Mesenchymal stem cell (in vitro differentiated cells and primary cell): ENCODE measurements at regions not wholly inside any gene's neighbourhood (a gene's known extent, or its start where the extent isn't known, plus 50 kb on each side); places are given as distances from the start of the nearest gene placed in this dataset.
"Not testable (repeated sequence)": the region's sequence is repeated elsewhere in the genome, so short reads cannot be mapped to it uniquely, and the experiment has no call there.

ENCODE experiments used
- DNase-seq: peaks from one replicate; pipeline ENCODE4 v3.0.0-alpha.2; 2013
- H2AFZ ChIP-seq: one replicate; pipeline ENCODE4 v1.6.1; 2013; ENCODE audit warnings: low read depth, mild to moderate bottlenecking, control low read depth, inconsistent platforms, low read length, moderate library complexity
- H2AK5ac ChIP-seq: 2 replicates; pipeline ENCODE4 v1.6.1; 2013; ENCODE audit warnings: low read length, moderate library complexity, mild to moderate bottlenecking, inconsistent platforms; ENCODE audit not compliant: severe bottlenecking
- H2BK120ac ChIP-seq: one replicate; pipeline ENCODE4 v1.6.1; 2013; ENCODE audit warnings: low read depth, mild to moderate bottlenecking, inconsistent platforms, low read length, moderate library complexity
- H2BK12ac ChIP-seq, 2 experiments: one replicate each; pipeline ENCODE4 v1.6.1; 2013; ENCODE audit warnings: inconsistent platforms in 2 of 2, low read length in 2 of 2, mild to moderate bottlenecking in 2 of 2, moderate library complexity in 2 of 2, control low read depth in 1 of 2
- H2BK15ac ChIP-seq: one replicate; pipeline ENCODE4 v1.6.1; 2013; ENCODE audit warnings: mild to moderate bottlenecking, low read depth, inconsistent platforms; ENCODE audit not compliant: poor library complexity, severe bottlenecking
- H2BK5ac ChIP-seq: 2 replicates; pipeline ENCODE4 v1.6.1; 2013; ENCODE audit warnings: low read depth, mild to moderate bottlenecking, low read length, control low read depth, inconsistent platforms; ENCODE audit not compliant: poor library complexity, severe bottlenecking
- H3K14ac ChIP-seq, 2 experiments: one replicate each; pipeline ENCODE4 v1.6.1; 2013; ENCODE audit warnings: inconsistent platforms in 2 of 2, low read length in 2 of 2, control low read depth in 1 of 2, mild to moderate bottlenecking in 1 of 2, moderate library complexity in 1 of 2
- H3K18ac ChIP-seq, 2 experiments: one replicate each; pipeline ENCODE4 v1.6.1; 2013; ENCODE audit warnings: inconsistent platforms in 2 of 2, low read length in 2 of 2, control low read depth in 1 of 2, low read depth in 1 of 2, mild to moderate bottlenecking in 1 of 2
- H3K23ac ChIP-seq, 2 experiments: one replicate each; pipeline ENCODE4 v1.6.1; 2013; ENCODE audit warnings: inconsistent platforms in 2 of 2, low read length in 2 of 2, mild to moderate bottlenecking in 2 of 2, moderate library complexity in 2 of 2, control low read depth in 1 of 2
- H3K27ac ChIP-seq: 2 replicates; pipeline ENCODE4 v1.5.1; 2013; ENCODE audit warnings: mild to moderate bottlenecking, moderate library complexity, low read length, control low read depth, inconsistent platforms; ENCODE audit not compliant: poor library complexity, severe bottlenecking
- H3K27me3 ChIP-seq, 2 experiments: 2 replicates each; pipeline versions ENCODE4 v1.6.1 to v1.7.0; 2013; ENCODE audit warnings: low read length in 2 of 2, mild to moderate bottlenecking in 2 of 2, moderate library complexity in 2 of 2, control low read depth in 1 of 2, inconsistent platforms in 1 of 2; ENCODE audit not compliant: control insufficient read depth in 1 of 2, insufficient read depth in 1 of 2
- H3K36me3 ChIP-seq, 2 experiments: 2 replicates each; pipeline versions ENCODE4 v1.6.1 to v1.7.0; 2013; ENCODE audit warnings: low read length in 2 of 2, control low read depth in 1 of 2, inconsistent platforms in 1 of 2, low read depth in 1 of 2, mild to moderate bottlenecking in 1 of 2; ENCODE audit not compliant: insufficient read depth in 2 of 2, control insufficient read depth in 1 of 2
- H3K4ac ChIP-seq, 2 experiments: one replicate each; pipeline ENCODE4 v1.6.1; 2013; ENCODE audit warnings: inconsistent platforms in 2 of 2, low read length in 2 of 2, mild to moderate bottlenecking in 2 of 2, moderate library complexity in 2 of 2, control low read depth in 1 of 2, low read depth in 1 of 2
- H3K4me1 ChIP-seq: 2 replicates; pipeline ENCODE4 v1.6.1; 2013; ENCODE audit warnings: low read depth, low read length, control low read depth; ENCODE audit not compliant: control insufficient read depth, insufficient read depth
- H3K4me2 ChIP-seq: 2 replicates; pipeline ENCODE4 v1.6.1; 2013; ENCODE audit warnings: low read length, mild to moderate bottlenecking, inconsistent platforms; ENCODE audit not compliant: poor library complexity, severe bottlenecking
- H3K4me3 ChIP-seq, 2 experiments: 2 replicates each; pipeline versions ENCODE4 v1.5.1 to v1.7.0; 2013; ENCODE audit warnings: low read length in 2 of 2, mild to moderate bottlenecking in 2 of 2, control low read depth in 1 of 2, low read depth in 1 of 2; ENCODE audit not compliant: insufficient read depth in 1 of 2
- H3K79me1 ChIP-seq: replicated peaks from 2 replicates; pipeline ENCODE4 v1.6.1; 2013; ENCODE audit warnings: mild to moderate bottlenecking, control low read depth, low read length, inconsistent platforms; ENCODE audit not compliant: poor library complexity, severe bottlenecking
- H3K9ac ChIP-seq: 2 replicates; pipeline ENCODE4 v1.7.0; 2013; ENCODE audit warnings: mild to moderate bottlenecking, low read length, moderate library complexity
- H3K9me3 ChIP-seq: 2 replicates; pipeline ENCODE4 v1.7.0; 2013; ENCODE audit warnings: mild to moderate bottlenecking, low read length; ENCODE audit not compliant: control insufficient read depth
- H4K8ac ChIP-seq: one replicate; pipeline ENCODE4 v1.6.1; 2013; ENCODE audit warnings: inconsistent platforms, mild to moderate bottlenecking, low read length, moderate library complexity
- H4K91ac ChIP-seq: one replicate; pipeline ENCODE4 v1.6.1; 2013; ENCODE audit warnings: mild to moderate bottlenecking, low read length, inconsistent platforms
- WGBS: methylation state at CpG from one replicate; pipeline ENCODE4 v1.1.7; 2013; ENCODE audit warnings: mixed read lengths; 5-methylcytosine and 5-hydroxymethylcytosine counted together

GRCh38 chr6:8930009-8930408 lies 494.7 kb upstream of the SLC35B3 start:
- Histone ChIP-seq H3K18ac (no peak overlapping the region), H3K27me3 (no peaks in the 10 kb centered on the region), H2BK120ac (no peak overlapping the region), H4K91ac (no peak overlapping the region), H2AK5ac (no peak overlapping the region), H4K8ac (no peak overlapping the region), H3K4me1 (no peaks in the 10 kb centered on the region), H2BK12ac (no peak overlapping the region), H3K27ac (no peak overlapping the region), H3K36me3 (no peaks in the 10 kb centered on the region), H2BK15ac (no peak overlapping the region), H2BK5ac (no peak overlapping the region), H3K4me3 (no peak overlapping the region), H2AFZ (no peak overlapping the region), H3K9me3 (no peaks in the 10 kb centered on the region), H3K14ac (no peak overlapping the region), H3K79me1 (no peaks in the 10 kb centered on the region), H3K23ac (no peak overlapping the region), H3K4me2 (no peak overlapping the region), H3K4ac (no peak overlapping the region), H3K9ac (no peak overlapping the region)
- no peak for DNase-seq
- WGBS: 100% methylated on average over 2 of the region's 3 CpGs

GRCh38 chr6:8920244-8920643 lies 484.9 kb upstream of the SLC35B3 start:
- H2AK5ac ChIP-seq, H2BK12ac ChIP-seq, H4K8ac ChIP-seq, H3K18ac ChIP-seq, H3K36me3 ChIP-seq, H3K4me3 ChIP-seq, H3K23ac ChIP-seq, H4K91ac ChIP-seq, H2BK5ac ChIP-seq, DNase-seq, H3K79me1 ChIP-seq, H2BK15ac ChIP-seq, H3K27me3 ChIP-seq, H3K27ac ChIP-seq, H3K9me3 ChIP-seq, H3K4ac ChIP-seq, H3K4me1 ChIP-seq, H3K14ac ChIP-seq, H2BK120ac ChIP-seq, H3K9ac ChIP-seq, H2AFZ ChIP-seq, H3K4me2 ChIP-seq: not testable (repeated sequence)
- no CpG with 5 or more reads among the region's 1 CpG for WGBS

- Histone ChIP-seq H2BK12ac (no peak overlapping the region), H3K4me3 (no peak overlapping the region), H3K23ac (no peak overlapping the region), H3K4ac (no peak overlapping the region), H3K9ac (no peak overlapping the region), H3K27ac (no peak overlapping the region), H3K27me3 (no peaks in the 10 kb centered on the region), H2BK15ac (no peak overlapping the region), H3K18ac (no peak overlapping the region), H2BK120ac (no peak overlapping the region), H3K4me1 (no peaks in the 10 kb centered on the region), H3K14ac (no peak overlapping the region), H2BK5ac (no peak overlapping the region), H4K91ac (no peak overlapping the region), H3K4me2 (no peak overlapping the region), H3K36me3 (no peaks in the 10 kb centered on the region), H4K8ac (no peak overlapping the region), H2AFZ (no peak overlapping the region), H3K79me1 (no peaks in the 10 kb centered on the region), H2AK5ac (no peak overlapping the region), H3K9me3 (no peaks in the 10 kb centered on the region)
- WGBS: 100% methylated on average over 1 of the region's 2 CpGs
- no peak for DNase-seq
Measured at GRCh38 chr6:8918196-8918595, 482.9 kb upstream of the SLC35B3 start.

- no peak overlapping the region for H3K4me2 ChIP-seq
- WGBS: 85% methylated on average over 9 of the region's 9 CpGs
- no peak overlapping the region for H3K27ac ChIP-seq
- no peak overlapping the region for H2BK5ac ChIP-seq
- H2BK12ac ChIP-seq: no peak overlapping the region
- no peak overlapping the region for H2BK120ac ChIP-seq
- H3K36me3 ChIP-seq: no peaks in the 10 kb centered on the region
- no peak overlapping the region for H4K91ac ChIP-seq
- H3K79me1 ChIP-seq: no peaks in the 10 kb centered on the region
- no peak overlapping the region for H3K23ac ChIP-seq
- H3K9me3 ChIP-seq: peaks cover 8% of the 10 kb centered on the region
- no peak overlapping the region for H2AFZ ChIP-seq
- no peaks in the 10 kb centered on the region for H3K27me3 ChIP-seq
- H3K4ac ChIP-seq: no peak overlapping the region
- H3K18ac ChIP-seq: no peak overlapping the region
- H2AK5ac ChIP-seq: no peak overlapping the region
- no peaks in the 10 kb centered on the region for H3K4me1 ChIP-seq
- H3K9ac ChIP-seq: no peak overlapping the region
- no peak for DNase-seq
- H3K14ac ChIP-seq: no peak overlapping the region
- H2BK15ac ChIP-seq: no peak overlapping the region
- H4K8ac ChIP-seq: no peak overlapping the region
- no peak overlapping the region for H3K4me3 ChIP-seq
Measured at GRCh38 chr6:8914700-8915099, 479.4 kb upstream of the SLC35B3 start.
